ENCODE measurements at regions not wholly inside any gene's neighbourhood (a gene's known extent, or its start where the extent isn't known, plus 50 kb on each side); places are given as distances from the start of the nearest gene placed in this dataset.
A peak's percentile ranks its signal among the peaks of the same experiment; 100 is the strongest.

- no peak overlapping the region for H3K4me3 ChIP-seq (ENCODE audit: low read length)
- no peak for TF ChIP-seq CTCF (conservative IDR thresholded peaks at IDR 0.05; ENCODE audit: low read depth, low read length)
- DNase-seq (ENCODE audit: low read depth) = no peak
These were observed 301.7 kb upstream of the LYPLAL1 start for GRCh38 chr1:218872026-218872425.

GRCh38 chr1:218872928-218873327 lies 300.8 kb upstream of the LYPLAL1 start:
- no peak overlapping the region for H3K4me3 ChIP-seq (ENCODE audit: low read length)
- no peak for TF ChIP-seq CTCF (conservative IDR thresholded peaks at IDR 0.05; ENCODE audit: low read depth, low read length)
- no peak for DNase-seq (ENCODE audit: low read depth)

GRCh38 chr1:218874313-218874712 lies 299.4 kb upstream of the LYPLAL1 start:
- TF ChIP-seq CTCF (conservative IDR thresholded peaks at IDR 0.05; ENCODE audit: low read depth, low read length) = no peak
- no peak for DNase-seq (ENCODE audit: low read depth)
- H3K4me3 ChIP-seq (ENCODE audit: low read length) = no peak overlapping the region

- TF ChIP-seq CTCF (conservative IDR thresholded peaks at IDR 0.05; ENCODE audit: low read depth, low read length) = no peak
- no peak for DNase-seq (ENCODE audit: low read depth)
- H3K4me3 ChIP-seq (ENCODE audit: low read length) = no peak overlapping the region
These were observed 298.8 kb upstream of the LYPLAL1 start for GRCh38 chr1:218874801-218875400.

- DNase-seq (ENCODE audit: low read depth) = peak; percentile 45
- no peak overlapping the region for H3K4me3 ChIP-seq (ENCODE audit: low read length)
- TF ChIP-seq CTCF (conservative IDR thresholded peaks at IDR 0.05; ENCODE audit: low read depth, low read length) = no peak
These were observed 295.3 kb upstream of the LYPLAL1 start for GRCh38 chr1:218878369-218878768.

- TF ChIP-seq CTCF (conservative IDR thresholded peaks at IDR 0.05; ENCODE audit: low read depth, low read length) = no peak
- no peak overlapping the region for H3K4me3 ChIP-seq (ENCODE audit: low read length)
- DNase-seq (ENCODE audit: low read depth) = no peak
These were observed 293.1 kb upstream of the LYPLAL1 start for GRCh38 chr1:218880484-218881060.

- no peak for DNase-seq (ENCODE audit: low read depth)
- no peak overlapping the region for H3K4me3 ChIP-seq (ENCODE audit: low read length)
- no peak for TF ChIP-seq CTCF (conservative IDR thresholded peaks at IDR 0.05; ENCODE audit: low read depth, low read length)
These were observed 291.2 kb upstream of the LYPLAL1 start for GRCh38 chr1:218882454-218882853.
